ENCODE measurements at regions not wholly inside any gene's neighbourhood (a gene's known extent, or its start where the extent isn't known, plus 50 kb on each side); places are given as distances from the start of the nearest gene placed in this dataset.

DNA sequence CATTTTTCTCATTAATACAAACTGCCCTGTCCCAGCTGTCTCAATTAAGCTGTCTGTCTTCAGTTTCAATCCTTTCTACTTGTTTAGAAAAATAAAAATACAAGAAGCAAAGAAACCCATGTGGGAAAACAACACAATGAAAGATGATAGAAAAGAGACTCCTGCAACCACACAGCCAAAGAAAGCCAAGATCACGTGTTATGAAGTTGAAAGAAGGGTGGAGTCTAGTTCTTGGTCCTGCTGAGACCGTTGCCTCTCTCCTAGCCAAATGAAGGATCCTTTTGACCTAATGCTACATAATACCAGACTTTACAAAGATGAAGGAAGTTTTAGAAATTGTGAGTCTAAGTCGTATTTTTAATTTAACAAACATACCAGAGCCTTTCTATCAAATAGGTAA, 218.8 kb upstream of the RRP15 start:
- TF ChIP-seq GATA2 (IDR thresholded peaks at IDR 0.05; ENCODE audit: low read depth, low read length) (no peak), GATA3 (IDR thresholded peaks at IDR 0.05; ENCODE audit: low read depth, low read length) (no peak)
